Testis (tissue), 2 donors: ENCODE measurements at regions not wholly inside any gene's neighbourhood (a gene's known extent, or its start where the extent isn't known, plus 50 kb on each side); places are given as distances from the start of the nearest gene placed in this dataset.

Experiments used
- DNase-seq: peaks from one replicate; pipeline ENCODE4 v3.0.0-alpha.2; 2019
- H3K27ac ChIP-seq, 2 donors: fragments of 200-600 bp; sonication (generic); one replicate each; pipeline ENCODE4 v1.5.1; 2019
- H3K27me3 ChIP-seq: fragments of 200-600 bp; sonication (generic); one replicate; pipeline ENCODE4 v1.5.1; 2019
- H3K36me3 ChIP-seq: fragments of 200-600 bp; sonication (generic); one replicate; pipeline ENCODE4 v1.5.1; 2017; ENCODE audit warnings: low read depth; ENCODE audit errors: missing control alignments
- H3K4me1 ChIP-seq: fragments of 200-600 bp; sonication (generic); one replicate; pipeline ENCODE4 v1.5.1; 2019
- H3K4me3 ChIP-seq, 2 donors: fragments of 200-600 bp; sonication (generic); one replicate each; pipeline ENCODE4 v1.5.1; 2017 to 2019
- H3K9me3 ChIP-seq: fragments of 200-600 bp; sonication (generic); one replicate; pipeline ENCODE4 v1.5.1; 2017
- POLR2A ChIP-seq: fragments of 450-650 bp; IDR thresholded peaks from one replicate; pipeline ENCODE4 v1.6.1; 2017; ENCODE audit warnings: antibody characterized with exemption, mild to moderate bottlenecking, moderate library complexity
- WGBS, 2 donors: methylation state at CpG; one replicate each; pipeline ENCODE4 v1.1.5; 2018; 5-methylcytosine and 5-hydroxymethylcytosine counted together
- intact Hi-C: fragments of 100-400 bp; cut with DNase I; formaldehyde crosslinking; loops from one replicate; pipeline ENCODE4 v1.15.1; 2023; ENCODE audit warnings: low total_unique reads
- TF ChIP-seq, protein P1 (sequence below), 3 experiments: fragments of 450-650 bp in 2 of 3; fragments of 200-600 bp in 1 of 3; sonication (generic) in 1 of 3; IDR thresholded peaks; one replicate each; pipeline ENCODE4 v1.5.1; 2016 to 2019; ENCODE audit warnings: antibody characterized with exemption in 3 of 3, mild to moderate bottlenecking in 2 of 3, moderate library complexity in 1 of 3

DNA sequence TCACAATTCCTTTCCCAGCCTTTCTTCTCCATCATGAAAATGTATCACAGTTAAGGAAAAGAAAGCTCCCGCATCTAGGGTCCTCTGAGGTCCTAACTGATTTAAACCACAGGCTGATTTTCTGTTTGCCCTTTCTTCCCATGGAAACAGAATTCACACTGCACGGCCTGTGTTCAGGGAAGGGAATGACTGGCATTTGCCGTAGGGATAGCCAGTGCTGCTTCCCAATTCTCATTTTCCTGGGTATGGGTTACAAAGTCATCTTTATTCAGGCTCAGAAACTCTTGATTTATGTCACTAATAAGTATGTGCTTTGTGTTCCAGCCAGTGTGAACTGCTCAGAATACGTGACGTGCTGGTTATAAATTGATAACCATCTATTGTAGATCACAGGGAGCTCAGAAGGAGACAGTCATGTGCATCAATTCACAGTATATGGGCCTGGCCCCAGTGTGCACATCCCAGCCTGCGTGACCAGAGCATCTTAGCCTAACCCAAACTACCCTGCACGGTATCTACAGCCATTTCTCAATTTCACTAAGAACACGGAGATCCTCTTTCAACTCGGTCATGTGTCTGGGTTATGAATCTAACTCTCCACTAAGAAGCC, 163.3 kb downstream of the LRRC30 start:
- intact Hi-C loops: no loop called here
- 78 to 82% methylated on average over 9 of the region's 9 CpGs for WGBS, 2 donors

DNA sequence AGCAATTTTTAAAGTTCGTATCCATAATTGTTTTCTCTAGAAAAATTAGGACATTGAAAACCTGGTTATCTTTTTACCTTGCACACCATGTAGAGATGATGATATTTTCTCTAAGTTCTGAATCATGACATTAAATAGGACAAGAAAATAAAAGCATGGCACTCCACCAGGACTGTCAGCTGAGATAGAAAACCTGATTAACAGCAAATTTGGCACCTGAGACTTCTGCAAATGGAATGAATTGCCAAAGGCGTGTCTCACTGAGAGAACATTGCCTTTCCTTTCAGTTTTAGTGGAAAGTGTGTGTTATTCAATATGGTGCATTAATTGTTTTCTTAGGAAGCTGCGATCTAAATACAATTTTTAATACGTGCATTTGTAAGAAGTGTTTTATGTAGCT, 164.7 kb downstream of the LRRC30 start:
- Histone ChIP-seq H3K9me3 (no peaks in the 10 kb centered on the region), H3K4me1 (no peaks in the 10 kb centered on the region), H3K36me3 (no peaks in the 10 kb centered on the region), H3K27ac (no peak overlapping the region), H3K27me3 (no peaks in the 10 kb centered on the region), H3K4me3 (no peak overlapping the region)
- 63 to 82% methylated on average over 4 of the region's 4 CpGs for WGBS, 2 donors
- no peak for TF ChIP-seq POLR2A
- TF ChIP-seq, protein P1, sequence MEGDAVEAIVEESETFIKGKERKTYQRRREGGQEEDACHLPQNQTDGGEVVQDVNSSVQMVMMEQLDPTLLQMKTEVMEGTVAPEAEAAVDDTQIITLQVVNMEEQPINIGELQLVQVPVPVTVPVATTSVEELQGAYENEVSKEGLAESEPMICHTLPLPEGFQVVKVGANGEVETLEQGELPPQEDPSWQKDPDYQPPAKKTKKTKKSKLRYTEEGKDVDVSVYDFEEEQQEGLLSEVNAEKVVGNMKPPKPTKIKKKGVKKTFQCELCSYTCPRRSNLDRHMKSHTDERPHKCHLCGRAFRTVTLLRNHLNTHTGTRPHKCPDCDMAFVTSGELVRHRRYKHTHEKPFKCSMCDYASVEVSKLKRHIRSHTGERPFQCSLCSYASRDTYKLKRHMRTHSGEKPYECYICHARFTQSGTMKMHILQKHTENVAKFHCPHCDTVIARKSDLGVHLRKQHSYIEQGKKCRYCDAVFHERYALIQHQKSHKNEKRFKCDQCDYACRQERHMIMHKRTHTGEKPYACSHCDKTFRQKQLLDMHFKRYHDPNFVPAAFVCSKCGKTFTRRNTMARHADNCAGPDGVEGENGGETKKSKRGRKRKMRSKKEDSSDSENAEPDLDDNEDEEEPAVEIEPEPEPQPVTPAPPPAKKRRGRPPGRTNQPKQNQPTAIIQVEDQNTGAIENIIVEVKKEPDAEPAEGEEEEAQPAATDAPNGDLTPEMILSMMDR (IDR thresholded peaks at IDR 0.05): no peak
- intact Hi-C loops: no loop called here
- no peak for DNase-seq

More for the DNA sequence above, 163.3 kb downstream of the LRRC30 start:
- Histone ChIP-seq H3K36me3 (no peaks in the 10 kb centered on the region), H3K4me1 (no peaks in the 10 kb centered on the region), H3K4me3 (no peak overlapping the region), H3K27ac (no peak overlapping the region), H3K27me3 (no peaks in the 10 kb centered on the region), H3K9me3 (no peaks in the 10 kb centered on the region)
- TF ChIP-seq, protein P1 (IDR thresholded peaks at IDR 0.05): no peak
- no peak for TF ChIP-seq POLR2A
- DNase-seq: no peak

DNA sequence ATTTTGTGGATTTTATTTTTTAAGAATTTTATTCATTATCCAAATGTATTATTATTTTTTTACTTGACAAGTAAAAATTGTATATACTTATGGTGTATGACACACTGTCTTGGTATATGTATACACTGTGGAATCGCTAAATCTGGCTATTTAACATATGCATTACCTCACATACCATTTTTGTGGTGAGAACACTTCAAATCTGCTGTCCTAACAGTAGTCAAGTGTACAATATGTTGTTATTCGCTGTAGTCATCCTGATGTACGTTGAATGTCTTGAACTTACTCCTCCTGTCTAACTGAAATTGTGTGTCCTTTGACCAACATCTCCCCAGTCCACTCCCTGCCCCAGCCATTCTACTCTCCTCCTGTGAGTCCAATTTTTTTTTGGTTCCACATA, 153.2 kb upstream of the PTPRM start:
- H3K9me3 ChIP-seq: no peaks in the 10 kb centered on the region
- intact Hi-C loops: no loop called here
- H3K27ac ChIP-seq: no peak overlapping the region
- no peaks in the 10 kb centered on the region for H3K27me3 ChIP-seq
- no peak overlapping the region for H3K4me3 ChIP-seq
- TF ChIP-seq POLR2A: no peak
- TF ChIP-seq, protein P1 (IDR thresholded peaks at IDR 0.05): no peak
- no peaks in the 10 kb centered on the region for H3K36me3 ChIP-seq
- H3K4me1 ChIP-seq: no peaks in the 10 kb centered on the region
- 91 to 94% methylated on average over 3 of the region's 3 CpGs for WGBS, 2 donors
- no peak for DNase-seq

DNA sequence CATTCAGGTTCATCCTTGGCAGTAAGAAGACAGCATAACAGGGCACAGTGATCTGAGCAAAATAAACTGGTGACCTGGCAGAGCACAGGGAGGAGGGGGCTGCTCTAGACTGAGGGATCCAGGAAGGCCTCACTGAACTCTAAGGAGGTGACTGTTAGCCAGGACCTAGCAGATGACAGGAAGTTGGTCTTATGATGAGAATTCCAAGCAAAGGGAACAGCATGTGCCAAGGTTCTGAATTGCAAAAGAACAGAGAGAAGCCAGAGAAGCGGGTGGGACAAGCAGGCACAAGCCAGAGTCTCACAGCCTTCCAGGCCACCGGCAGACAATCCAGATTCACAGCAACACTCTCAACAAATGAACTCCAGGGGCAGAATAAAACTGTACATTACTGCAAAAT, 152.7 kb upstream of the PTPRM start:
- intact Hi-C loops: no loop called here
- no peak for DNase-seq
- Histone ChIP-seq H3K36me3 (no peaks in the 10 kb centered on the region), H3K4me1 (no peaks in the 10 kb centered on the region), H3K27me3 (no peaks in the 10 kb centered on the region), H3K27ac (no peak overlapping the region), H3K4me3 (no peak overlapping the region), H3K9me3 (no peaks in the 10 kb centered on the region)
- WGBS, 2 donors: 70 to 73% methylated on average over 2 of the region's 2 CpGs
- no peak for TF ChIP-seq POLR2A
- TF ChIP-seq, protein P1 (IDR thresholded peaks at IDR 0.05): no peak
